HG02678 (cell line): ENCODE measurements at regions not wholly inside any gene's neighbourhood (a gene's known extent, or its start where the extent isn't known, plus 50 kb on each side); places are given as distances from the start of the nearest gene placed in this dataset.

Experiments
- ATAC-seq: cut with Tn5 transposase; IDR thresholded peaks from one replicate; pipeline ENCODE4 v1.9.1; 2021; ENCODE audit warnings: mild to moderate bottlenecking, moderate library complexity; ENCODE audit not compliant: unreplicated experiment

GRCh38 chr6:98579079-98579478 lies 255.3 kb upstream of the POU3F2 start:
- ATAC-seq, result no peak

- ATAC-seq, result no peak
Measured at GRCh38 chr6:98579941-98580340, 254.4 kb upstream of the POU3F2 start.

GRCh38 chr6:98581705-98582104 lies 252.7 kb upstream of the POU3F2 start:
- ATAC-seq, result no peak

DNA sequence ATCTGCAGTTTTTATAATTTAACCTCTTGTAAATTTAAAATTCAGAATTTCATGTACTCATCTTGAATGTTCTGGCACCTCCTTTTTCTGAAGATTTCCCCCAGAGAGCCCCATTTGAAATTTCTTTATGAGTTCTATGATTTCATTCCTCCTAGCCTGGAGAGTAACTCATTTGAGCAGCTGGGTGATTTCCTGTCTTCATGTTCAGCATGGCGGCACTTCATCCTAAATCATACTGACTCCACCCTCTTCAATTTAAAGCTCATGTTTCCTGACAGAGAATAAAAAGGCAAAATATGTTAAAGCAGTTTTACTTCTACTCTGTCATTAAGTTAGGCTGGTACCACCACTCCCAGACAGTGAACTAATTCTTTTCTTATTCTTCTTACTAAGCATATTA lies 250.9 kb upstream of the POU3F2 start:
- no peak for ATAC-seq

- no peak for ATAC-seq
Measured at GRCh38 chr6:98586163-98586562, 248.2 kb upstream of the POU3F2 start.

DNA sequence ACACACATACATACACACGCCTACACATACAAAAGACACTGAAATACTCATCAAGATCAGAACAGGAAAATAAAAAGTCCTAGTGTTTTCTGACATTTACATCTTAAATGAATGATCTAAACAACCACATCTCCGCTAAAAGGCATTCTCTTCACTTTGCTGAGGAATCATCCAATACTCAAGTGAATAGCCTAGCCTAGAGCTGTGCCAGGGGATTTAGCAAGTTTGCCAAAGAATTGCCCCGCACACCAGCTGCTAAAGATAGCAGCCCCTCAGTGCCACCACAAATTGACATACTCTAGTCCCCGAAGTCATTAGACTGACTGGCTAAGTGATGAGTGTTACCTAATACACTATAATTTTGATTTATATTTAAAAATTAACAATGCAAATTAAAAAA lies 246.8 kb upstream of the POU3F2 start:
- no peak for ATAC-seq

DNA sequence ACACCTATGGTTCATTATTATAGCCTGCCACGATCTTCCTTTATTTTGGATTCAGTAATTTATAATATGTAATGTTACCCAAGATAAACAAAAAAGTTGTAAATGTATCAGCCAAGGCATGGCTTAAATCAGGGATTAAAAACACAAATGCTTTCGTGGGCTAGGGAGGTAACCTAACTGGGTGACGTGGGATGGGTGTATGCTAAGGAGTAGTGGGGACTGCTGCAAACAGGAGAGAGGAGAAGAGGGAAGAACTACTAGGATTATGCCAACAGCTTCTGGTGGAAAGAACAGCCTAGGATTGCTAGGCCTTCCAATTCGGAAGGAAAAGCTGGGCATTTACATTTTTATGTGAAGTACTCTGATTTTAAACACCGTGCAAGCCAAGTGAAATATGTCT lies 244.8 kb upstream of the POU3F2 start:
- ATAC-seq, result no peak

- ATAC-seq, result no peak
Measured at GRCh38 chr6:98590136-98590681, 244.2 kb upstream of the POU3F2 start.

DNA sequence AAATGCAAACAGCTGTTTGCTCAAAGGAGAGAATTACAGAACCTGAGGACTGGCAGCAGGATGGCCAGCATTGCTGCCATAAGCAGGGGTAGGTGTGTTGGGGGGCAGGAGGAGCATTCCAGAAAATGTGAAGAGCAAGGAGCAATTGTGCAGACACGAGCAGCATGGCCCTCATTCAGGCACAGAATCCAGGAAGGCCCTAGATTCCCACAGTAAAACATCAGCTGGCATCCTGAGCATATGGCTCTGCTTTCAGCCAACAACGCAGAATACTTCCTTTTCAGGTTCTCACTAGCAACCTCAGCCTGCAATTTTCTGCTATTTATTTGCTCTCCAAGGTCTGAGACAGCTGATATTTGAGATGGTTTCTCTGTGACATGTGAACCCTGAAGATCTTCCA lies 243.4 kb upstream of the POU3F2 start:
- ATAC-seq, result no peak

DNA sequence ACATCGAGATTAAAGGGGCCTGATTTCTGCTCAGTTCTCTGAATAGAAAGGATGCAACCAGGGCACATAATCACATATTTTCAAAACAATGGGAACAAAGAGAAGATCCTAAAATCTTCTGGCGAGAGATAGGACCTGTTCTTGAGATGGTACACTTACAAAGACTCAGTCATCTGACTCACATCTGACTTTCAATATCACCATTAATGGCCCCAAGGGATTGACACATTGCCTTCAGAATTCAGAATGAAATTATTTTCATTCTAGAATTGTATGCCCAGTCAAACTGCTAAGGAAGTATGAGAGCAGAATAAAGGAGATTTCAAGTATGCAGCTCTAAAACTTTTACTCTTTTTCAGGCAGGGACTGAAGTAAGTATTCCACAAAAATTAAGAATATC lies 240.7 kb upstream of the POU3F2 start:
- ATAC-seq, result no peak

DNA sequence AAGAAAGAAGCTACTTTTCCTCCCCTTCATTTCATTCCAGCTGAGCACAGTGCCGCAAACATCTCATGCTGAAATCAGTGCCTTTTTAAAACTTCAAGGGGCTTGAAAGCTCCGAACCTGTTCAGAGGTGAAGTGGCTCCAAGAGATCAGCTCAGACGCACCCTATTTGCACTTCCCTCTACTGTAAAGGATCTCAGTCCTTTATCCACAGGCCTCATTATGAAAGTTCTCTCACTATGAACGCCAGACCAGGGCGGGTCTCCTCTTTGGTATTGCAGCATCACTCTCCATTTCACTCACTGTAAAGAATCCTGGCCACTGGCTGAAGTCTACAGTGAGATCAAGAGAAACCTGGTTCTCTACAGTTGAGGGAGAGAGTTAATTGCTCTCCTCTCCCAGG lies 232.7 kb upstream of the POU3F2 start:
- no peak for ATAC-seq

DNA sequence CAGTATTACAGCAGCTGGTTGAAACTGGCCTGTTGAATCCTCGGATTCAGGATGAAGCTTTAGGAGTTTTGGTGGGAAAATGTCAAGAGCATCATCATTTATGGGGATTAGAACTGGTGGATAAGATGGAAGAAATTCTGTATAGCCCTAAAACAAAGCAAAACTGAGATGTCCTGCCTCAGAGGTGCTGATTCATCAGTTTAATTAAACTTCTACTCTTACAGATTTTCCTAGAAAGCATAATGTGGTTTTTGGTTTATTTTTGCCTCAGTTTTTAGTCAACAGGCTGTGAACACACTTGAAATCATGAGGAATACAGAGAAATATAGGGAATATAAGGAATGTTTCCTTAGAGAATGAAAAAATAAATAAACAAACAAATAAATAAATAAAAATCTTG lies 228.7 kb upstream of the POU3F2 start:
- ATAC-seq, result no peak

DNA sequence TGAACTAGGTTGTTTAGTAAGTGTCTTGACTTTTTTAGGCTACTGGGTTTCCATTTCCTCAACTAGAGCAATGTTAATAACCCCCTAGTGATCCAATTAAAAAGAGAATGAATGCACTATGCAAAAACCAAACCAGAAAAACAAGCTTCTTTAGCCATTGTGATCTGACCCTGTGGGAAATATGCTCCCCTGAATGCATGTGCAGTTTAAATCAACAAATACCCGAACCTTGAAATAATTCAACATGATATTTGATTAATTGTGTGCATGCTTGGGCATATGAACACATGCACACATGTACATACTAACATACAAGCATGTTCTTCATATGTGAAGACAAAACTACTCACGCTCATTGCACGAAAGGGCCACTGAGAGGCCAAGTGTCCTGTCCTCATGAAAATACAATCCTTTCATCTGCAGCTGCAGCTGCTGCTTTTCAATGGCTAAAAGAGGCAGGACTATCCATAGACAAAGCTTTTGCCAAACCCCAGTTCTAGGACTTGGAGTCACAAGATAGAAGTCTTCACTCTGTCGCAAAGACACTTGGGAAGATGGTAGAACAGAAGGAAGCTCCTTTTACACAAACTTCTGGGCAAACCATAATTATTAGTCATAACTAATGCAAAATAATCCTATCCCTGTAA lies 207.1 kb upstream of the POU3F2 start:
- no peak for ATAC-seq

DNA sequence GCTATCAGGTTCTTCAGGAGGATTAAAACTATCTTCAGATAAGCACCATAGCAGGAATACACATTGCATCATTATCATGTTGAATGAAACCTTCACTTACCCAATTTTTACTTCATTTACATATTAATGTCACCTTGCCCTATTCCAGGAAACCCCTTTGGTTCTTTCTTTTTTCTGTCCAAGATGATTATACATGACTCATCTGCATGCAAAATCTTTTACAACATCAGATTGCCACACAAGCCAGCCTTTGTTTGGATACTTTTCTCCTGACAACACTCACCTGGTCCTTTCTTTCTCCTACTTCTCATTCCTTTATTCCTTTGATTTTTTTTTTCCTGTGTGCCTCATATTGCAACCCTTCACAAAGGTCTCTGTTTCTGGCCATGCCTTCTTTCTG lies 200.5 kb upstream of the POU3F2 start:
- no peak for ATAC-seq

- ATAC-seq, result no peak
Measured at GRCh38 chr6:98634569-98634968, 199.8 kb upstream of the POU3F2 start.

- ATAC-seq, result no peak
Measured at GRCh38 chr6:98635191-98635590, 199.2 kb upstream of the POU3F2 start.

- no peak for ATAC-seq
Measured at GRCh38 chr6:98636941-98637340, 197.4 kb upstream of the POU3F2 start.

DNA sequence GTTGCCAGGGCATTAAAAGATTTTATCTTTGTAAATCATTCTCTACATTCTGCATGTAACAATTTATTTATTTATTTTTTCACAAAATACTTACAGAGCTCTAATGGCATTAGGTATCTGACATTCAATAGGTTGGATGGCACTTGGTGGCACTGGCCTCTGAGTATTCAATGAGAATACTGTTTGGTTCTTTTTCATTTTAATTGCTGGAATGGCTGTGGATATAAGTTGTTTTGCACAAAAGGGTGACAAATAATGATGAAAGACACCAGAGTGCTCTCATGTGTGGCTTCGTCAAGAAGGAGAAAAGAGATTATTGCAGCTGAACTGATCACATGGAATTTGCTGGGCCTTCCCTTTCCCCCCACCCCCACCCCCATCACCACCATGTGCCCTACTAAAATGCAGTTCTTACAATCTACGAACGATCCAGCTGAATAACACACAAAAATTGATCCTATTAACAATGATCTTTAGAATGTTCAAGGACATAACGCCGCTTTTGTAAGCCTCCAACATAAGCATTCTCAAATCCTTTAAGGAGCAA lies 195.2 kb upstream of the POU3F2 start:
- ATAC-seq, result no peak

GRCh38 chr6:98640366-98640765 lies 194.0 kb upstream of the POU3F2 start:
- ATAC-seq, result no peak

DNA sequence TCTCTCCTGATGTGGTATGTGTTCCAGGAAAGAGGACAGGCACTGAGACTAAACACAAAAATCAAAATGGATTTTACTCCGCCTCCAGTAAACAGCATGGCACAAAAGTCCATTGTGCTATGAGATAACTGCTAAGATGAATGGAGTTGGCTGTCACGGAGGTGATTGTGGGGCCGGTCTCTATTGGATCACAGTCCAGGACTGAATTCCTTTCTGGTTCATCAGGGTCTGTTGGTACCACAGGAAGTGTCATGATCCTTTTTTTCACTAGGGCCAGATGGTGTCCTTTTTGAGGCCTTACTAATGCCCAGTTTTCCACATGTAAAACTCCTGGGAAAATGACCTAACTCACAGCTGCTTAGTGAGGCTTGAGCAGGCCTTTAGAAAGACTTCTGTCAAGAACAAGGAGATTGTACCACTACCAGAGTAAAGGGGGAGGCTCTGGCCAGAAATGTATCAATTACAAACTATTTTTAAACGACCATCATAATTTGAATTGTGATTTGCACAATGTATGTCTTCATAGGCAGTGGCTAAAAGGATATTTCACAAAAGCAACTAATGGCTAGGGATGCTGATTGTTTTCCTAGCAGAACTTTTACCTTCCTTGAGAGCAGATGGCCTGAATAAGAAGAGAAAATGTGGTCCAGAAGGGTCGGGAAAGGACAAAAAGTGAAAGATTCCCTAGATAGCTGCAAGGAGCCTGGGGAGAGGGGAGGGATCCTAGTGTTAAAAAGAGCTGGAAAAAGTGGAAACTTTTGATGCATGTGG lies 192.2 kb upstream of the POU3F2 start:
- no peak for ATAC-seq

DNA sequence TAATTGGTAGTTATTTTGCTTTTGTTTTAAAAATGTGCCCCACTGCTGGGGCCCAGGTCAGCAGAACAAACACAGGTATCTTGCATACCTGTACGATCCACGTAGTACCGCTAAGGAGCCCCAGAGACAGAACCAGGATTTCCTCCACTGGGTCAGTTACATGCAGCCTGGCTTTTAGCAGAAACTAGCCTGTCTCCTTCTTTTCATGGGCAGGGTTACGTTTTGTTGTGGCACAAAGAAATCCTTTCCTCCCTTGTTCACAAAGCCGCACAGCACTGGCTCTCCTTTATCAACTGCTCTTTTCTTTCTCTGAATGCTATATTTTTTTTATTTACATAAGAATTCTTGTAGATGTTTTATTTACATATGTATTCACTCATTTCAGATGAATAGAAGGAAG lies 190.3 kb upstream of the POU3F2 start:
- ATAC-seq, result no peak

- no peak for ATAC-seq
Measured at GRCh38 chr6:98648211-98648914, 186.0 kb upstream of the POU3F2 start.
